OCI-LY7 (cell line): ENCODE measurements at regions not wholly inside any gene's neighbourhood (a gene's known extent, or its start where the extent isn't known, plus 50 kb on each side); places are given as distances from the start of the nearest gene placed in this dataset.

Experiments used
- CTCF ChIP-seq: fragments of 200-600 bp; sonication (generic); conservative IDR thresholded peaks from 2 replicates; pipeline ENCODE4 v1.5.1; 2014; ENCODE audit warnings: mild to moderate bottlenecking, antibody characterized with exemption, low read length, moderate library complexity, mixed read lengths
- EZH2phosphoT487 ChIP-seq: fragments of 200-600 bp; sonication (generic); IDR thresholded peaks from 2 replicates; pipeline ENCODE4 v1.6.1; 2018; ENCODE audit warnings: low read depth, borderline replicate concordance, mild to moderate bottlenecking, mixed run types, antibody characterized with exemption, low read length, moderate library complexity, mixed read lengths

- no peak for TF ChIP-seq CTCF
- TF ChIP-seq EZH2phosphoT487: no peak
These were observed 510.0 kb downstream of the ACTL7B start for GRCh38 chr9:108345826-108346225.
